H9 (cell line): ENCODE measurements at regions not wholly inside any gene's neighbourhood (a gene's known extent, or its start where the extent isn't known, plus 50 kb on each side); places are given as distances from the start of the nearest gene placed in this dataset.

Experiments
- DNase-seq: peaks from one replicate; pipeline ENCODE4 v3.0.0-alpha.2; 2017
- H2AFZ ChIP-seq: one replicate; pipeline ENCODE4 v1.6.1; 2013; ENCODE audit warnings: mild to moderate bottlenecking, low read length, control low read depth, moderate library complexity
- H2AK5ac ChIP-seq: 2 replicates; pipeline ENCODE4 v1.6.1; 2013; ENCODE audit warnings: low read length, control low read depth, mixed read lengths; ENCODE audit not compliant: insufficient read length
- H2BK120ac ChIP-seq: one replicate; pipeline ENCODE4 v1.6.1; 2013; ENCODE audit warnings: low read depth, mild to moderate bottlenecking, low read length, control low read depth, inconsistent platforms; ENCODE audit not compliant: poor library complexity, severe bottlenecking
- H2BK12ac ChIP-seq: 2 replicates; pipeline ENCODE4 v1.6.1; 2013; ENCODE audit warnings: low read length, control low read depth, mixed read lengths, low read depth; ENCODE audit not compliant: insufficient read length
- H2BK15ac ChIP-seq: 2 replicates; pipeline ENCODE4 v1.6.1; 2013; ENCODE audit warnings: low read depth, low read length, control low read depth
- H2BK20ac ChIP-seq: one replicate; pipeline ENCODE4 v1.6.1; 2013; ENCODE audit warnings: low read depth, mild to moderate bottlenecking, low read length, control low read depth, inconsistent platforms; ENCODE audit not compliant: poor library complexity, severe bottlenecking
- H2BK5ac ChIP-seq: 2 replicates; pipeline ENCODE4 v1.6.1; 2013; ENCODE audit warnings: low read length, control low read depth, mixed read lengths; ENCODE audit not compliant: insufficient read length
- H3K14ac ChIP-seq: 2 replicates; pipeline ENCODE4 v1.6.1; 2013; ENCODE audit warnings: low read length, control low read depth; ENCODE audit not compliant: insufficient read depth
- H3K18ac ChIP-seq: 2 replicates; pipeline ENCODE4 v1.6.1; 2013; ENCODE audit warnings: low read depth, mild to moderate bottlenecking, mixed read lengths, low read length, control low read depth; ENCODE audit not compliant: insufficient read length
- H3K23ac ChIP-seq: 2 replicates; pipeline ENCODE4 v1.6.1; 2013; ENCODE audit warnings: low read length, control low read depth, mixed read lengths, low read depth; ENCODE audit not compliant: insufficient read length
- H3K23me2 ChIP-seq: 2 replicates; pipeline ENCODE4 v1.6.1; 2013; ENCODE audit warnings: low read depth, mild to moderate bottlenecking, mixed read lengths, low read length, control low read depth; ENCODE audit not compliant: insufficient read length, poor library complexity, severe bottlenecking
- H3K27ac ChIP-seq: 2 replicates; pipeline ENCODE4 v1.5.1; 2013; ENCODE audit warnings: low read length, control low read depth, mixed read lengths, low read depth; ENCODE audit not compliant: insufficient read length
- H3K27me3 ChIP-seq: 2 replicates; pipeline ENCODE4 v1.6.1; 2013; ENCODE audit warnings: low read length, control low read depth, inconsistent platforms; ENCODE audit not compliant: insufficient read depth
- H3K4ac ChIP-seq: 2 replicates; pipeline ENCODE4 v1.6.1; 2013; ENCODE audit warnings: low read depth, mild to moderate bottlenecking, control low read depth, inconsistent platforms, low read length, moderate library complexity
- H3K4me1 ChIP-seq: 2 replicates; pipeline ENCODE4 v1.6.1; 2013; ENCODE audit warnings: low read length, control low read depth, inconsistent platforms; ENCODE audit not compliant: insufficient read depth
- H3K4me2 ChIP-seq: 2 replicates; pipeline ENCODE4 v1.6.1; 2013; ENCODE audit warnings: low read length, control low read depth, mixed read lengths; ENCODE audit not compliant: insufficient read length, insufficient read depth
- H3K56ac ChIP-seq: 2 replicates; pipeline ENCODE4 v1.6.1; 2013; ENCODE audit warnings: low read depth, mild to moderate bottlenecking, mixed read lengths, low read length, control low read depth; ENCODE audit not compliant: insufficient read length
- H3K79me1 ChIP-seq: 2 replicates; pipeline ENCODE4 v1.6.1; 2013; ENCODE audit warnings: low read depth, mild to moderate bottlenecking, moderate library complexity, low read length, control low read depth, inconsistent platforms; ENCODE audit not compliant: insufficient read depth, poor library complexity, severe bottlenecking
- H3K79me2 ChIP-seq: 2 replicates; pipeline ENCODE4 v1.6.1; 2013; ENCODE audit warnings: low read length, control low read depth, inconsistent platforms; ENCODE audit not compliant: insufficient read depth
- H3K9ac ChIP-seq: 2 replicates; pipeline ENCODE4 v1.6.1; 2013; ENCODE audit warnings: low read length, control low read depth, mixed read lengths; ENCODE audit not compliant: insufficient read length; ENCODE audit errors: extremely low read depth
- H3K9me3 ChIP-seq: one replicate; pipeline ENCODE4 v1.6.1; 2013; ENCODE audit warnings: low read depth, low read length, inconsistent platforms; ENCODE audit not compliant: control insufficient read depth
- H3T11ph ChIP-seq: one replicate; pipeline ENCODE4 v1.6.1; 2013; ENCODE audit warnings: mild to moderate bottlenecking, low read length, control low read depth, inconsistent platforms
- H4K20me1 ChIP-seq: one replicate; pipeline ENCODE4 v1.6.1; 2013; ENCODE audit not compliant: control insufficient read depth, insufficient read length, insufficient read depth
- H4K5ac ChIP-seq: 2 replicates; pipeline ENCODE4 v1.6.1; 2013; ENCODE audit warnings: low read depth, mild to moderate bottlenecking, mixed read lengths, low read length, control low read depth; ENCODE audit not compliant: insufficient read length
- H4K8ac ChIP-seq: replicated peaks from 2 replicates; pipeline ENCODE4 v1.6.1; 2013; ENCODE audit warnings: low read length, control low read depth, mixed read lengths, low read depth; ENCODE audit not compliant: insufficient read length
- H4K91ac ChIP-seq: 2 replicates; pipeline ENCODE4 v1.6.1; 2013; ENCODE audit warnings: low read depth, mild to moderate bottlenecking, moderate library complexity, mixed read lengths, low read length, control low read depth; ENCODE audit not compliant: insufficient read length
- H3K27ac Mint-ChIP-seq, 3 experiments: 2 replicates in 2 of 3; 3 replicates in 1 of 3; pipeline ENCODE4 v1.8.0; 2020 to 2021; ENCODE audit warnings: mixed read lengths in 3 of 3, mild to moderate bottlenecking in 1 of 3, moderate library complexity in 1 of 3
- H3K27me3 Mint-ChIP-seq: 2 replicates; pipeline ENCODE4 v1.8.0; 2021; ENCODE audit warnings: low read depth, mild to moderate bottlenecking, moderate library complexity, mixed read lengths
- H3K36me3 Mint-ChIP-seq, 3 experiments: 2 replicates in 2 of 3; 3 replicates in 1 of 3; pipeline ENCODE4 v1.8.0; 2020 to 2021; ENCODE audit warnings: low read depth in 3 of 3, mixed read lengths in 3 of 3; ENCODE audit not compliant: insufficient read depth in 1 of 3
- H3K4me1 Mint-ChIP-seq, 2 experiments: 2 replicates each; pipeline ENCODE4 v1.8.0; 2020; ENCODE audit warnings: mixed read lengths in 2 of 2
- H3K4me3 Mint-ChIP-seq, 2 experiments: 2 replicates in 1 of 2; 3 replicates in 1 of 2; pipeline ENCODE4 v1.8.0; 2020 to 2021; ENCODE audit warnings: mild to moderate bottlenecking in 2 of 2, mixed read lengths in 2 of 2, moderate library complexity in 1 of 2
- H3K9me3 Mint-ChIP-seq, 2 experiments: 2 replicates in 1 of 2; 3 replicates in 1 of 2; pipeline ENCODE4 v1.8.0; 2020; ENCODE audit warnings: mild to moderate bottlenecking in 2 of 2, mixed read lengths in 2 of 2, moderate library complexity in 1 of 2
- WGBS: extraction: QIAGEN DNeasy Blood & Tissue Kit; methylation state at CpG from one replicate; pipeline ENCODE4 v1.1.7; 2013; ENCODE audit warnings: missing lambda C conversion rate, low lambda C conversion rate, mixed read lengths; ENCODE audit not compliant: insufficient read length; ENCODE audit errors: extremely low coverage; 5-methylcytosine and 5-hydroxymethylcytosine counted together
- TF ChIP-seq, protein P1 (sequence below): fragments of 200-600 bp; sonication (generic); conservative IDR thresholded peaks from 3 replicates; pipeline ENCODE4 v1.8.0; 2021; ENCODE audit warnings: antibody characterized with exemption, mild to moderate bottlenecking

DNA sequence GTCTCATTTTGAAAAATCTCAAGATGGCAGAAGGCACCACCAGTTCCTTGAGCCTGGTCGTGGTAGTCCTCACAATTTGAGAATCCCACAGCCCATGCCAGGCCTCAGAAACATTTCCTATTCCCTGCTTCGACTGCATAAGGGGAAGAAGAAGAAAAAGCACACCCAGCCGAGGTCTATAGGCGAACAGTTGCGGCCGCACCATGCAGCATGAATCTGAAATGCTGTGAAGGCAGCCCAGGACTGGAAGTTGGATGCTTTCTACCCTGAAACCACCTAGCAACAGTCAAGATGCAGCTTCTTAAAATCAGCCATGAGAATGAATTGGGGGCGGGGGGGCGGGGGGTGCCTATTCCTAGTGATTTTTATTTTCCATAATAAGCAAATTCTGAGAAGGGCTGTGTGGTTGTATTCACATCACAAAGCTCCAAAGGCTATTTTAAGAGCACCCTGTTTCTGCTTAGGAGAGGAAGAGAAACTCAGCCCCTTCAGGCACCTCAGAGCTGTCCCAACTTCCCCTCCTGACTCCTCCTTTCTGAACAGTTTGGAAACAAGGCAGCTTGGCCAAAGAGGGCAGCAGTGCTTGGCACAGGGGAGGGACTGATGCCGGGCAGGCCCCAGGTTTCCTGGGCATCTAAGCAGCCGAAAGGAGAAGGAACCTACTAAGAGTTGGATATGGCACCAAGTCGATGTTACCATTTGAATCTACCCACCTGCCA, 172.5 kb upstream of the FOXN3 start:
- H3K79me2 ChIP-seq: peaks cover 33% of the 10 kb centered on the region
- no peak overlapping the region for H4K5ac ChIP-seq
- Mint-ChIP-seq H3K9me3 (peaks cover 0 to 7% of the 10 kb centered on the region in 2 experiments; a peak in 3 of 5 replicates), H3K27me3 (no peaks in the 10 kb centered on the region), H3K27ac (peak overlapping the region in 1 of 3 experiments; percentile 5; a peak in 1 of 7 replicates), H3K36me3 (peaks cover 16 to 30% (median 29%) of the 10 kb centered on the region in 3 experiments), H3K4me1 (peaks cover 55 to 61% of the 10 kb centered on the region in 2 experiments), H3K4me3 (no peak overlapping the region)
- H2BK5ac ChIP-seq: no peak overlapping the region
- no peak overlapping the region for H2AK5ac ChIP-seq
- no peak overlapping the region for H2BK20ac ChIP-seq
- H3K27me3 ChIP-seq: no peaks in the 10 kb centered on the region
- no peak overlapping the region for H2BK120ac ChIP-seq
- H3K18ac ChIP-seq: peak overlapping the region; percentile 12
- H3K4me2 ChIP-seq: no peak overlapping the region
- WGBS: no CpG with 5 or more reads among the region's 11 CpGs
- DNase-seq: no peak
- no peak overlapping the region for H4K8ac ChIP-seq
- H4K20me1 ChIP-seq: no peaks in the 10 kb centered on the region
- H3K23ac ChIP-seq: no peak overlapping the region
- H2BK12ac ChIP-seq: no peak overlapping the region
- no peak overlapping the region for H2BK15ac ChIP-seq
- H3K27ac ChIP-seq: no peak overlapping the region
- TF ChIP-seq, protein P1, sequence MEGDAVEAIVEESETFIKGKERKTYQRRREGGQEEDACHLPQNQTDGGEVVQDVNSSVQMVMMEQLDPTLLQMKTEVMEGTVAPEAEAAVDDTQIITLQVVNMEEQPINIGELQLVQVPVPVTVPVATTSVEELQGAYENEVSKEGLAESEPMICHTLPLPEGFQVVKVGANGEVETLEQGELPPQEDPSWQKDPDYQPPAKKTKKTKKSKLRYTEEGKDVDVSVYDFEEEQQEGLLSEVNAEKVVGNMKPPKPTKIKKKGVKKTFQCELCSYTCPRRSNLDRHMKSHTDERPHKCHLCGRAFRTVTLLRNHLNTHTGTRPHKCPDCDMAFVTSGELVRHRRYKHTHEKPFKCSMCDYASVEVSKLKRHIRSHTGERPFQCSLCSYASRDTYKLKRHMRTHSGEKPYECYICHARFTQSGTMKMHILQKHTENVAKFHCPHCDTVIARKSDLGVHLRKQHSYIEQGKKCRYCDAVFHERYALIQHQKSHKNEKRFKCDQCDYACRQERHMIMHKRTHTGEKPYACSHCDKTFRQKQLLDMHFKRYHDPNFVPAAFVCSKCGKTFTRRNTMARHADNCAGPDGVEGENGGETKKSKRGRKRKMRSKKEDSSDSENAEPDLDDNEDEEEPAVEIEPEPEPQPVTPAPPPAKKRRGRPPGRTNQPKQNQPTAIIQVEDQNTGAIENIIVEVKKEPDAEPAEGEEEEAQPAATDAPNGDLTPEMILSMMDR: no peak
- peak overlapping the region; percentile 75; the same call in 1 of the 2 replicates for H3K14ac ChIP-seq
- no peak overlapping the region for H3K56ac ChIP-seq
- H3K79me1 ChIP-seq: no peaks in the 10 kb centered on the region
- no peak overlapping the region for H3K9ac ChIP-seq
- H3K4ac ChIP-seq: no peak overlapping the region
- no peak overlapping the region for H4K91ac ChIP-seq
- H2AFZ ChIP-seq: no peak overlapping the region
- peaks cover 13% of the 10 kb centered on the region; the same call in 1 of the 2 replicates for H3K4me1 ChIP-seq
- H3K23me2 ChIP-seq: no peaks in the 10 kb centered on the region
- H3K9me3 ChIP-seq: no peaks in the 10 kb centered on the region
- no peak overlapping the region for H3T11ph ChIP-seq
